ENCODE measurements at regions not wholly inside any gene's neighbourhood (a gene's known extent, or its start where the extent isn't known, plus 50 kb on each side); places are given as distances from the start of the nearest gene placed in this dataset.
"Not testable (repeated sequence)": the region's sequence is repeated elsewhere in the genome, so short reads cannot be mapped to it uniquely, and the experiment has no call there.

GRCh38 chr1:55302972-55303371 is 87.8 kb upstream of the USP24 start:
- CTCF ChIA-PET = interaction anchor here (0.6 to 0.9 kb wide), 2 partner anchors 19 to 344 kb away, joined by 5 to 6 read pairs; no protein-coding TSS in a partner anchor
- POLR2A ChIA-PET = no interaction called here
- Mint-ChIP-seq H3K9me3 (ENCODE audit: unreplicated experiment) (peaks cover 6% of the 10 kb centered on the region), H3K4me1 (ENCODE audit: insufficient read depth, unreplicated experiment) (no peaks in the 10 kb centered on the region), H3K27ac (ENCODE audit: low read depth, unreplicated experiment) (no peak overlapping the region), H3K27me3 (ENCODE audit: insufficient read depth, unreplicated experiment) (peaks cover 64% of the 10 kb centered on the region), H3K36me3 (ENCODE audit: insufficient read depth, unreplicated experiment) (no peaks in the 10 kb centered on the region), H3K4me3 (ENCODE audit: unreplicated experiment) (no peak overlapping the region)
- BruUV-seq (replicated peaks) = no TSS peak
- intact Hi-C loops (cut with micrococcal nuclease) = no loop called here
- no peak for DNase-seq (ENCODE audit: unreplicated experiment)
- no peak for TF ChIP-seq CTCF (IDR thresholded peaks at IDR 0.05; ENCODE audit: unreplicated experiment)

GRCh38 chr1:55301912-55302311 is 86.7 kb upstream of the USP24 start:
- intact Hi-C loops (cut with micrococcal nuclease) = no loop called here
- DNase-seq (ENCODE audit: unreplicated experiment) = no peak
- no peak for TF ChIP-seq CTCF (IDR thresholded peaks at IDR 0.05; ENCODE audit: unreplicated experiment)
- peaks cover 56% of the 10 kb centered on the region for H3K27me3 Mint-ChIP-seq (ENCODE audit: insufficient read depth, unreplicated experiment)
- ChIA-PET POLR2A (interaction anchor here (0.7 to 0.9 kb wide), 2 partner anchors 29 to 1388 kb away, joined by 3 read pairs; no protein-coding TSS in a partner anchor), CTCF (interaction anchor here (0.6 to 1.1 kb wide), 2 partner anchors 622 to 1226 kb away, joined by 3 to 4 read pairs; no protein-coding TSS in a partner anchor)
- no TSS peak for BruUV-seq (replicated peaks)
- peaks cover 7% of the 10 kb centered on the region for H3K9me3 Mint-ChIP-seq (ENCODE audit: unreplicated experiment)
- no peak overlapping the region for H3K4me3 Mint-ChIP-seq (ENCODE audit: unreplicated experiment)
- no peaks in the 10 kb centered on the region for H3K36me3 Mint-ChIP-seq (ENCODE audit: insufficient read depth, unreplicated experiment)
- no peaks in the 10 kb centered on the region for H3K4me1 Mint-ChIP-seq (ENCODE audit: insufficient read depth, unreplicated experiment)
- no peak overlapping the region for H3K27ac Mint-ChIP-seq (ENCODE audit: low read depth, unreplicated experiment)

- BruUV-seq (replicated peaks) = no TSS peak
- no peak for TF ChIP-seq CTCF (IDR thresholded peaks at IDR 0.05; ENCODE audit: unreplicated experiment)
- Mint-ChIP-seq H3K27ac (ENCODE audit: low read depth, unreplicated experiment) (no peak overlapping the region), H3K4me1 (ENCODE audit: insufficient read depth, unreplicated experiment) (no peaks in the 10 kb centered on the region), H3K27me3 (ENCODE audit: insufficient read depth, unreplicated experiment) (peaks cover 47% of the 10 kb centered on the region), H3K4me3 (ENCODE audit: unreplicated experiment) (no peak overlapping the region), H3K9me3 (ENCODE audit: unreplicated experiment) (peaks cover 7% of the 10 kb centered on the region), H3K36me3 (ENCODE audit: insufficient read depth, unreplicated experiment) (no peaks in the 10 kb centered on the region)
- DNase-seq (ENCODE audit: unreplicated experiment) = no peak
- ChIA-PET POLR2A (interaction anchor here (0.9 kb wide), 1 partner anchor 30 kb away, joined by 3 read pairs; no protein-coding TSS in a partner anchor), CTCF (interaction anchor here (0.6 to 1.2 kb wide), 3 partner anchors 23 to 1284 kb away, joined by 3 to 4 read pairs (median 3); no protein-coding TSS in a partner anchor)
- intact Hi-C loops (cut with micrococcal nuclease) = no loop called here
These were observed 85.8 kb upstream of the USP24 start for GRCh38 chr1:55300975-55301374.

- CTCF ChIA-PET = interaction anchor here (0.6 kb wide), 1 partner anchor 1135 kb away, joined by 3 read pairs; no protein-coding TSS in a partner anchor
- H3K4me3 Mint-ChIP-seq (ENCODE audit: unreplicated experiment) = no peak overlapping the region
These were observed 83.2 kb upstream of the USP24 start for GRCh38 chr1:55298167-55298894.

GRCh38 chr1:55296247-55296646 is 81.1 kb upstream of the USP24 start:
- intact Hi-C loops (cut with micrococcal nuclease); H3K36me3 Mint-ChIP-seq (ENCODE audit: insufficient read depth, unreplicated experiment); H3K27ac Mint-ChIP-seq (ENCODE audit: low read depth, unreplicated experiment); H3K4me1 Mint-ChIP-seq (ENCODE audit: insufficient read depth, unreplicated experiment); H3K4me3 Mint-ChIP-seq (ENCODE audit: unreplicated experiment); DNase-seq (ENCODE audit: unreplicated experiment); BruUV-seq (replicated peaks); POLR2A ChIA-PET: not testable (repeated sequence)
- CTCF ChIA-PET = interaction anchor here (0.9 to 1.5 kb wide), 2 partner anchors 12 to 1288 kb away, joined by 3 to 5 read pairs; no protein-coding TSS in a partner anchor
- Mint-ChIP-seq H3K27me3 (ENCODE audit: insufficient read depth, unreplicated experiment) (peaks cover 11% of the 10 kb centered on the region), H3K9me3 (ENCODE audit: unreplicated experiment) (peaks cover 14% of the 10 kb centered on the region)

More at GRCh38 chr1:55298167-55298894, 83.2 kb upstream of the USP24 start:
- H3K27ac Mint-ChIP-seq (ENCODE audit: low read depth, unreplicated experiment) = no peak overlapping the region
- DNase-seq (ENCODE audit: unreplicated experiment) = no peak
- BruUV-seq (replicated peaks) = no TSS peak
- POLR2A ChIA-PET = no interaction called here
- peaks cover 14% of the 10 kb centered on the region for H3K9me3 Mint-ChIP-seq (ENCODE audit: unreplicated experiment)
- no peaks in the 10 kb centered on the region for H3K36me3 Mint-ChIP-seq (ENCODE audit: insufficient read depth, unreplicated experiment)
- intact Hi-C loops (cut with micrococcal nuclease) = no loop called here
- H3K4me1 Mint-ChIP-seq (ENCODE audit: insufficient read depth, unreplicated experiment) = no peaks in the 10 kb centered on the region
- peaks cover 22% of the 10 kb centered on the region for H3K27me3 Mint-ChIP-seq (ENCODE audit: insufficient read depth, unreplicated experiment)
- no peak for TF ChIP-seq CTCF (IDR thresholded peaks at IDR 0.05; ENCODE audit: unreplicated experiment)

Measured in MCF 10A (cell line).